Neural cell (in vitro differentiated cells): ENCODE measurements at regions not wholly inside any gene's neighbourhood (a gene's known extent, or its start where the extent isn't known, plus 50 kb on each side); places are given as distances from the start of the nearest gene placed in this dataset.

Source experiments
- H2AFZ ChIP-seq: fragments of 200-600, 300-800 bp; sonication (generic), shearing (Covaris generic); 2 replicates; pipeline ENCODE4 v1.6.0; 2014; ENCODE audit warnings: low read depth, mild to moderate bottlenecking, antibody characterized with exemption, low read length, moderate library complexity
- H3F3A ChIP-seq: fragments of 200-600 bp; shearing (Covaris generic); 2 replicates; pipeline ENCODE4 v1.6.1; 2016; ENCODE audit warnings: mild to moderate bottlenecking, moderate library complexity, mixed read lengths, antibody characterized with exemption, low read length; ENCODE audit not compliant: insufficient read depth, poor library complexity, severe bottlenecking
- H3K27ac ChIP-seq: fragments of 200-600, 300-800 bp; sonication (generic), shearing (Covaris generic); 2 replicates; pipeline ENCODE4 v1.5.1; 2014; ENCODE audit warnings: mild to moderate bottlenecking, low read length, moderate library complexity
- H3K27me3 ChIP-seq: fragments of 300-800, 200-600 bp; sonication (generic), shearing (Covaris generic); 2 replicates; pipeline ENCODE4 v1.6.0; 2014; ENCODE audit warnings: mild to moderate bottlenecking, low read depth, low read length, moderate library complexity; ENCODE audit not compliant: insufficient read depth
- H3K36me3 ChIP-seq: fragments of 300-800, 200-600 bp; sonication (generic), shearing (Covaris generic); 2 replicates; pipeline ENCODE4 v1.5.1; 2014; ENCODE audit warnings: mild to moderate bottlenecking, antibody characterized with exemption, low read length, moderate library complexity; ENCODE audit not compliant: insufficient read depth
- H3K4me2 ChIP-seq: fragments of 300-800, 200-600 bp; sonication (generic), shearing (Covaris generic); 2 replicates; pipeline ENCODE4 v1.6.0; 2014; ENCODE audit warnings: mild to moderate bottlenecking, low read length
- H3K4me3 ChIP-seq: fragments of 300-800, 200-600 bp; sonication (generic), shearing (Covaris generic); 2 replicates; pipeline ENCODE4 v1.5.1; 2014; ENCODE audit warnings: mild to moderate bottlenecking, low read length, moderate library complexity
- H3K79me2 ChIP-seq: fragments of 200-600 bp; shearing (Covaris generic); replicated peaks from 2 replicates; pipeline ENCODE4 v1.6.0; 2014; ENCODE audit warnings: mild to moderate bottlenecking, low read length, moderate library complexity; ENCODE audit not compliant: insufficient read depth
- H3K9ac ChIP-seq: fragments of 300-800, 200-600 bp; sonication (generic), shearing (Covaris generic); 2 replicates; pipeline ENCODE4 v1.6.1; 2016; ENCODE audit warnings: mild to moderate bottlenecking, low read length, mixed read lengths
- H3K9me2 ChIP-seq: fragments of 200-600 bp; shearing (Covaris generic); 2 replicates; pipeline ENCODE4 v1.6.1; 2016; ENCODE audit warnings: mild to moderate bottlenecking, low read length, mixed read lengths; ENCODE audit not compliant: insufficient read depth
- H3K9me3 ChIP-seq: fragments of 200-600, 300-800 bp; sonication (generic), shearing (Covaris generic); 2 replicates; pipeline ENCODE4 v1.6.1; 2016; ENCODE audit warnings: mild to moderate bottlenecking, mixed run types, low read length, moderate library complexity, mixed read lengths
- H4K20me1 ChIP-seq: fragments of 200-600 bp; shearing (Covaris generic); 2 replicates; pipeline ENCODE4 v1.6.1; 2016; ENCODE audit warnings: mild to moderate bottlenecking, mixed run types; ENCODE audit not compliant: insufficient read depth
- CTCF ChIP-seq: fragments of 450-650 bp; IDR thresholded peaks from 2 replicates; pipeline ENCODE4 v1.5.1; 2014; ENCODE audit warnings: antibody characterized with exemption, mild to moderate bottlenecking, moderate library complexity; ENCODE audit not compliant: poor library complexity, severe bottlenecking
- EP300 ChIP-seq: fragments of 450-650 bp; conservative IDR thresholded peaks from 2 replicates; pipeline ENCODE4 v1.6.1; 2014; ENCODE audit warnings: antibody characterized with exemption, mild to moderate bottlenecking, moderate library complexity; ENCODE audit not compliant: poor library complexity, severe bottlenecking
- EZH2 ChIP-seq: fragments of 200-600, 300-800 bp; shearing (Covaris generic), sonication (generic); IDR thresholded peaks from 2 replicates; pipeline ENCODE4 v1.6.1; 2014; ENCODE audit warnings: antibody characterized with exemption, low read length, borderline replicate concordance, mild to moderate bottlenecking; ENCODE audit not compliant: insufficient read depth, poor library complexity, severe bottlenecking
- MXI1 ChIP-seq: fragments of 450-650 bp; conservative IDR thresholded peaks from 2 replicates; pipeline ENCODE4 v1.6.1; 2014; ENCODE audit warnings: antibody characterized with exemption, mild to moderate bottlenecking; ENCODE audit not compliant: poor library complexity, severe bottlenecking
- POLR2AphosphoS5 ChIP-seq: IDR thresholded peaks from 2 replicates; pipeline ENCODE4 v1.6.1; 2012
- RAD21 ChIP-seq: fragments of 450-650 bp; conservative IDR thresholded peaks from 2 replicates; pipeline ENCODE4 v1.6.1; 2014; ENCODE audit warnings: antibody characterized with exemption, mild to moderate bottlenecking, moderate library complexity
- REST ChIP-seq: IDR thresholded peaks from 2 replicates; pipeline ENCODE4 v1.6.1; 2012; ENCODE audit warnings: borderline replicate concordance
- SMC3 ChIP-seq: fragments of 450-650 bp; conservative IDR thresholded peaks from 2 replicates; pipeline ENCODE4 v1.6.1; 2014; ENCODE audit warnings: antibody characterized with exemption, mild to moderate bottlenecking, moderate library complexity; ENCODE audit not compliant: poor library complexity
- TAF1 ChIP-seq: IDR thresholded peaks from 2 replicates; pipeline ENCODE4 v1.6.1; 2012; ENCODE audit warnings: low read depth

- Histone ChIP-seq H3K4me3 (no peak overlapping the region), H3K36me3 (no peaks in the 10 kb centered on the region), H3K9me3 (no peaks in the 10 kb centered on the region), H3K27me3 (no peaks in the 10 kb centered on the region), H3K27ac (no peak overlapping the region), H3K4me2 (no peak overlapping the region), H2AFZ (no peak overlapping the region), H3K9me2 (no peaks in the 10 kb centered on the region), H3F3A (no peaks in the 10 kb centered on the region), H3K79me2 (no peaks in the 10 kb centered on the region), H4K20me1 (no peaks in the 10 kb centered on the region), H3K9ac (no peak overlapping the region)
- no peak for TF ChIP-seq SMC3
- TF ChIP-seq EP300, result no peak
- no peak for TF ChIP-seq CTCF
- no peak for TF ChIP-seq POLR2AphosphoS5
- no peak for TF ChIP-seq TAF1
- no peak for TF ChIP-seq RAD21
- no peak for TF ChIP-seq EZH2
- TF ChIP-seq MXI1, result no peak
These were observed 346.7 kb downstream of the CDH26 start for GRCh38 chr20:60304931-60305330.

GRCh38 chr20:60306105-60306504 lies 347.9 kb downstream of the CDH26 start:
- no peaks in the 10 kb centered on the region for H3F3A ChIP-seq
- no peaks in the 10 kb centered on the region for H3K27me3 ChIP-seq
- no peak overlapping the region for H3K4me3 ChIP-seq
- no peaks in the 10 kb centered on the region for H3K79me2 ChIP-seq
- no peaks in the 10 kb centered on the region for H3K36me3 ChIP-seq
- no peak for TF ChIP-seq SMC3
- TF ChIP-seq TAF1, result no peak
- no peak for TF ChIP-seq EZH2
- no peak for TF ChIP-seq POLR2AphosphoS5
- no peak for TF ChIP-seq REST
- no peak for TF ChIP-seq RAD21
- no peak for TF ChIP-seq EP300
- no peak for TF ChIP-seq MXI1
- TF ChIP-seq CTCF, result no peak
- no peaks in the 10 kb centered on the region for H3K9me2 ChIP-seq
- H3K4me2 ChIP-seq, result no peak overlapping the region
- no peaks in the 10 kb centered on the region for H4K20me1 ChIP-seq
- no peak overlapping the region for H3K9ac ChIP-seq
- H3K27ac ChIP-seq, result no peak overlapping the region
- H3K9me3 ChIP-seq, result no peaks in the 10 kb centered on the region
- H2AFZ ChIP-seq, result no peak overlapping the region
